ENCODE measurements at regions not wholly inside any gene's neighbourhood (a gene's known extent, or its start where the extent isn't known, plus 50 kb on each side); places are given as distances from the start of the nearest gene placed in this dataset.

DNA sequence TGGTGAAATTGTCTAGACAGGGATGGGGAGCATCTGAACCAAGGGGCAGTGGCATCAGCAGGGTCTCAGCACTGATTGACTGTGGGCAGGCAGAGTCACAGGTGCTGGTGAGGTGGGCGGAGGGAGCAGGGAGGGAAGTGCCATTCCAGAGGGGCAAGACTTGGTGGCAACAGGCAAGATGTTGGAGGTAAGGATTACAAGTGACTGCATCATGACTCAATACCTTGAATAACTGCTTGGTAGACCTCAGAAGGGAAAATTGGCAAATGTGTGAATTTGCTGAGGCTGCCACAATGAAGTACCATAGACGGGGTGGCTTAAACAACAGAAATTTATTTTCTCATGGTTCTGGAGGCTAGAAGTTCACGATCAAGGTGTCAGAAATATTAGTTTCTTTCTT, 419.1 kb downstream of the HS3ST3B1 start:
- DNase-seq, result no peak

DNA sequence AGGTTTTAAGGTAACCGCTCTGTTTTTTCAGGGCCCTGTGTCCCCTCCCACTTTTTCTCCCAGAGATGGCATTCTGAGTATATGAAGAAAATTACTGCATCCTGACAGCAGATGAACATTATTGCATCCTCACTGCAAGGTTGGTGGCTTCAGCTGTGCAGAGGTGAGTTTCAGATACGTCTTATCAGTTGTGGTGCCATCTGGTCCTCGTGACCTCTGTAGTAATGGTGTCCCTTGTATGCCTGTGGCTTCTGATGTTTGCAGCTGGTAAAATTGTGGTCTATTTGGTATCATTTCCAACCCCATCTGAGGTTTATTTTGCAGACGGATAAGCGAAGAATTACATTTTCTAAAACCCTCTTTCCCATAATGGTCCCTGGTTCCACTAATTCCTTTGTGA, 417.0 kb downstream of the HS3ST3B1 start:
- no peak for DNase-seq

DNA sequence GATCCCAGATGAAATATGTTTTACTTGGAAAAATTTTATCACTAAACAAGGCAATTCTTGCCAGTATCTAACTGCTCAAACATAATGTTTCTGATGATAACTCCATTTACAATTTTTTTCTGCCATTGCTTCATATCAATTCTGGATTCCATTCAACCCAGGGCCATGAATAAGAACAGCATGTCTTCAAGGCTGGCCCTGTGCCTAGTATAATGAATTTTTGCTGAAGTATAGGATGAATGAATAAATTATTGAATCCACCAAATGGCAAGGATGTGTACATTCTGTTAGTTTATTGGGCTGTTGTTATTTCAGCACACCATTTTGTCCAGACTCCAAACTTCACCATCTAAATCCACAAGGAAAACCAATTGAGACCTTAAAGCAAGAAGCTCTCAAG, 414.7 kb downstream of the HS3ST3B1 start:
- DNase-seq, result no peak

DNA sequence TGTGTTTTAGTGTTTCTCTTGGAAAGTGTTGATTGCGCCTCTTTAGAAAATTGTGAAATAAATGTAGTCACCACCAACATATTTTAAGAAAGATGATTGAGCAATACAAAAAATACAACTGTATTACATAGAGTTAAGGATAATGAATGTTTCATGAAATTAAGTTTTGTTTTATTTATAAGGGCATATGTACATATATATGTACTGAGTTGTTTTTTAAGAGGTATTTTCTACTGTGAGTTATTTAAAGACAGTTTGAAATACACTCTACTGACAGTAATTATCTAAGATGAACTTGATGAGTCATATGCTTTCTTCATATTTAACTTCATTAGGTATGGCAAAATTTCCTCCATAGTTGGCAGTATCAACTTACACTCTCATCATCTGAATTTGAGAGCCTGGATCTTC, 411.7 kb downstream of the HS3ST3B1 start:
- DNase-seq, result no peak

DNA sequence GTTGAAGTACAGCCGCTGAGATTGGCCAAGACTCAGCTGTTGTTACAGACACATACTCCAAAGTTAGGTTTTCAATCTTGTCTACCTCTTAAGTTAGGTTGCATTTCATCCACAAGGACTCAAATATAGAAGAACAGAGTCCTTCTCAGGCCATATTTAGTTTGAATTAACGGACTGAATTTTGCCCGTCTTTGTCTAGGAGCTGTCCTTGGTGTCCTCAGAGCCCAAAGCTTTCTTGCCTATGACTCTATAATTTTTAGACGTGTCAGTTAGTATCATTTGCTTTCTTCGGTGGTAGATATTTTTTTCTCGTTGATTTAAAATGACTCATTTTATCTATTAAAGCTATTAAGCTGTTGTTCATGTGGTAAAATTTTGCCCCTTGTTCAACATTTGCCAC, 403.2 kb downstream of the HS3ST3B1 start:
- no peak for DNase-seq

DNA sequence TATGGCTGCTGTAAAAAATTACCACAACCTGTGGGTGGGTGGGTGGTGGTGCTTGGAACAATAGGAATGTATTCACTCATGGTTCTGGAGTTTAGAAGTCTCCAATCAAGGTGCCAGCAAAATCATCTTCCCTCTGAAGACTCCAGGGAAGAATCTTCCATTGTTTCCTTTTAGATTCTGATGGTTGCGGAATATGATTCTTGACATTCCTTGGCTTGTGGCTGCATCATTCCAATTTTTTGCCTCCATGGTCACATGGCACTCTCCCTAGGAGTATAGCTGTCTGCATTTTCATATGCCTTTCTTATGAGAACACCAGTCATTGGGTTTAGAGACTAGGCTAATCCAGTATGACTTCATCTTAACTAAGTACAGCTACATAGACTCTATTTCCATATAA, 401.0 kb downstream of the HS3ST3B1 start:
- no peak for DNase-seq

DNA sequence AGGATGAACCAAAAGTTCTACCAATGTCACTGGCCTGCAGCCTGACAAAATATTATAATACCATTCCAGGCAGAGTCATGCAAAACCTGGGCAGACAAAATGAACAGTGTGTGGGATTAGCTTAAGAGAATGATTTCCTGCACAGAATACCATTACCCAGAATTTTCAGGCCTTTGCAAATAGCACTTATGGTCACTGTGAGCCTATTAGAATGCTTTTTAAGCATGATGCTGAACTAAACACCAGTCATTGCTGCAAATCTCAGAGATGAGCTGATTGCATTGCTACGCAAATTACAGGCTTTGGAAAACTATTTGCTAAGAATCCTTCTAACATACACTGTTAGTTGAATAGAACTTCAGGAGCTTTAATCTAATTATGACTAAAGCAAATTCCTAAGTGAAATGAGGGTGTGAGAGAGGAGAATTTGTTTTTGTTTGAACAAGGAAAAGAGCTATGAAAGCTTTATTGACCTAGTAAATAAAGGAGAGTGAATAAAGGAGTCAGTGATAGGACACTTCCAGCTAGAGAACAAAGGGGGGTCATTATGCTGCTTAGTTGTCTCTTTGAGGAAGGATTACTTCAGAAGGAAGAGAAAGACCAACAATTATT, 398.8 kb downstream of the HS3ST3B1 start:
- no peak for DNase-seq

DNA sequence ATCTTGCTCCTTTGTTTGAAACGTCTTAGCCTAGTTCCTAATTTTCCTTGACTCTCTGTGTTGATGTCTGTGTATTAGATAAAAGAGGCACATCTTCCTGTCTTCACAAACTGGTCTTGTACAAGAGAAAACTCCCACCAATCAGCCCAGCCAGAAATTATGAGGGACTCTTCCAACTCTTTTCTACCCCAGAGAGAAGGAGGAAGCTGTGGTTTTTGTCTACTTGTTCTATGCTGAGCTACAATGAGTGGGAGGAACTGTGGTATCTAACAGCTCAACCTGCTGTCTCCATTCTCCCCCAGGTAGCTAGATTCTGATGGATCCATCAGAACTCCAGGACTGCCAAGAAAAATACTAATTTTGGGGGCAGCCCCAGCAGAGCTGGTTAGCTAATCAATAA, 392.5 kb downstream of the HS3ST3B1 start:
- DNase-seq, result no peak

DNA sequence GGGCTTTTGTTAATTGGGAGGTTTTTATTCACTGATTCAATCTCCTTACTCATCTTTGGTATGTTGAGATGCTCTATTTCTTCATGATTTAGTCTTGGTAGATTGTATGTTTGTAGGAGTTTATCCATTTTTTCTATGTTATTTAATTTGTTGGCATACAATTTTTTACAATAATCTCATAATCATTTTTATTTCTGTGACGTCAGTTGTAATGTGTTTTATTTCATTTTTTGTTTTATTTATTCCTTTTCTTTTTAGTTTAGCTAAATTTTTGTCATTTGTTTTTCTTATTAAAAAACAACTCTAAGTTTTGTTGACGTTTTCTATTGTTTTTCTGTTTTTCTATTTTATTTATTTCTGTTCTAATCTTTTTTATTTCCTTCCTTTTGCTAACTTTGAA, 389.8 kb downstream of the HS3ST3B1 start:
- DNase-seq, result no peak

DNA sequence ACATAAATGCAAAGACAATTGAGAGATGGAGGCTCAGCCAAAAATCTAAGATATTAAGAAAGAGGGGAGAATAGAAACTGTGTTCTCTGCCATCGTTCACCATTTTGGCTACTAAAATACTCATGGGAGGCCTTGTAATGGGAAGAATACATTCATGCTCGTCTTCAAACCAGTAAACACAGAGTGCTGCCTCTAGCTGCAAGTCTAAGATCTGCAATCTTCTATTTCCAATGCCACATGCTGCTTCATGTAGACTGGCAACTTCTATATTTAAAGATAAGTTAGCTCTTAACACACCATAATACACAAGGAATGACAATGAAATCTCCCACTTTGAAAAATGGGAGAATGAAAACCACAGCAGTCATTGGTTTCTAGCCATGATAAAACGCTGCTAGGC, 387.3 kb downstream of the HS3ST3B1 start:
- peak; percentile 4 for DNase-seq

DNA sequence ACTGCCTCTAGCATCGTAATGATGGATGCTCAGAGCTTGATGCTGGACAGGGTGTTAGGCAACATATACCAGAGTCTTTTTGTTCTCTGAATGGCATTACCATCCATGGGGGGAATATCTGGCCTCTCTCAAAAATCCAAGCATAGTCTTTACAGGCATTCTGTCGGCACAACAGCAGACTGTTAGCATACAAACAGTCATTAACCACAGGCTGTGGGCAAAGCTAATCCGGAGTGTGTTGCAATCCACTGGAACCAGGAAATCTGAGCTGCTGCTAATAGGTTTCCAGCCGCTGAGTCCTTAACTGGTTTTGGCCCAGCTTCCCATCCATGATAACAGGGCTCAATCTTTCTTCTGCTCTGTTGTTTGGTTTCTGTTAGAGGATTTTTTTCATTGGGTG, 371.9 kb downstream of the HS3ST3B1 start:
- DNase-seq, result peak; percentile 32

DNA sequence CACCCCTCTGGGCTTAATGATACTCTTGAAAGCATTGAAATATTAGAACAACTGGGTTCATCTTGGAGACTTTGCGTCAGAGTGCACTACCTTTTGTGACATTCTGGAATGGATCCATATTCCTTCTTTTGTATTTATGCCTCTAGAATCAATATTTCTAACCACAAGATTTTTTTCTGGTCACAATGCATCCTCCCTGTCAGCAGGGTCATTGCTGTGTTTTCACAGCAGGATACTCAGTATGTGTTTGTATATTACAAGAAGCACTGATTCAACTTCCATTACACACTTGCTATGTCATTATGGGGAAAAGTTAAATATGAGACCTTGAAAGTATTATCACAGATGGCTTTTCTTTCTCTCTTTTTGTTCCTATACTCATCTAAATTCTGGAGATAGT, 370.0 kb downstream of the HS3ST3B1 start:
- DNase-seq, result no peak

DNA sequence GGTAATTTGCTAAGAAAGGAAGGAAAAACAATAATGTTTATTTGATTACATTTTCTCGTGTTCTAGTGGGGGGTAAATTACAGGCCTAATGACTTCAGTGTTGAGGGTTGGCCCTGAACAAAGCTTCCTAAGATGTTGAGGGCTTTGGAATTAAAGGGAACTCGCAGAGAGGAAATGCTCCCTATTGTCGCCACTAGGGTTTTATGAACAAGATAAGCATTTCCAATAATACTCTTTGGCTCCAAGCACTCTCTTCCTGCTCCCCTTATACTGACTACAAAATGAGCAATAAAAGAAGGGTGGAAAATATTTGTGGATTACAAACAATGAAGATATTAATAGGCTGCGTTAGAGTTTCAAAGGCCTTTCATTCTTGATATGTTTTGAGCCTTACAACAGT, 363.6 kb downstream of the HS3ST3B1 start:
- peak; percentile 7 for DNase-seq

DNA sequence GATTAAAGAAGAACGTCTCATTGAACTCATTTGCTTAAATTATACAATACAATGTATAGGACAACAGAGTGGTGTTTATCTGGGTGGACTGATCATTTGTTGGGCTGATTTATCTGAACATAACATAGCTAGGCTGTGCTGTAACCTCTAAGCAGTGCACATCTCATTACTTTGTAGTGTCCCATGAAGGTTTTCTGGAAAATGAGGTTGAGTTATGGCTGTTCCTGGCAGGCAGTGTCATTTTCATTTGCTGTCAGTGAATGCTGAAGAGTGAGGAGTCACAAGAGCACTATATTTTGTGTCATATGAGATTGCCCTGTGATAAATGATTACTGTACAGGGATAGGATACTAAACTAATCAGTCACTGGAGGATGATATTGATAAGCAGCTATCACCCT, 340.2 kb downstream of the HS3ST3B1 start:
- DNase-seq, result no peak

DNA sequence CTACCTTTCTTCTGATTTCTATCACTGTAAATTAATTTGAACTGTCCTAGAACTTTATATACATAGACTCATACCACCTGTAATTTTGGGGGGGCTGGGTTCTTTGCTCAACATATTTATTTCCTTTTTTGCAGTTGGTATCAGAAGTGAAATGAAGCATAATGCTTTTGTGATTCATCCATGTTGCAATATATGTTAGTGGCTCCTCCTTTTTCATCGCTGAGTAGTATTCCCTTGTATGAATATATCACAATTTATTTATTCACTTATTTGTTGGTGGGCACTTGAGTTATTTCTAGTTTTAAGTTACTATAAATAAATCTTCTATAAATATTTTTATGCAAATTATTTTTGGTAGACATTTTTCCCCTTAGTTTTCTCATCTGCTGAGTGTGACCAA, 336.4 kb downstream of the HS3ST3B1 start:
- no peak for DNase-seq

DNA sequence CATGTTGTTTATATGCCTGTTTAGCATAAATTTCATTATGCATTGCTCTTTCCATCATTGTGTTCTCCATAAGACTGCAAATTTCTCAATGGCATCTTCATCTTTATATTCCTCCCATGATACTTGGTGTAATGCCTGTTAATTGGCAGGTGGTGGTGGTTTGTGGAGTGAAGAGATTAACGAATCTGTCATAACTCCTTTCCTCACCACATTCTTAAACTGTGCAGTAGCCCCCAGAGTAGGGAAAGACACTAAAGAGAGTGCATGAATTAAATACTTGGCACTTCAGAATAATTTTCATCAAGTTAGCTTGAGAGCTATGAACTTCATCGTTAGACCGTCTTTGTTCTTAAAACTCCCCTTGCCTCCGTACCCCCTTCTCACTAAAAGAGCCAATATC, 329.7 kb downstream of the HS3ST3B1 start:
- DNase-seq, result no peak

DNA sequence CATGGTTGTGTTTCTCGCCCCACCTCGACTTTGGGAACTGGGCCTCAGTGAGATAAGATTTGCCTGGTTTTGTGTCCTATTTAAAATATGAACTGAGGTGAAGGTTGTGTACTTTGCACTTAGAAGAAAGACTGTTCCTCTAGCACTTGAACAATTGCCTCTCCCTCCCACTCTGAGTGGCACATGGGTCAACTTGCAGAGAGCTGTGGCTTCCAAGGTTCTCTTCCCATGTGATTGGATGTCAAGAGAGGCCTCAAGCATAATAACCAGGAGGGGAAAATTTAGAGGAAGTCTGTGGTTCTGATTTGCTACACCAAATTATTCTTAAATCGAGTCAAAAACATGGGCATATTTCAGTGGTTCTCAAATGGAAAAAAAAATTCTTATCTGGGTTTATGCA, 329.2 kb downstream of the HS3ST3B1 start:
- no peak for DNase-seq

DNA sequence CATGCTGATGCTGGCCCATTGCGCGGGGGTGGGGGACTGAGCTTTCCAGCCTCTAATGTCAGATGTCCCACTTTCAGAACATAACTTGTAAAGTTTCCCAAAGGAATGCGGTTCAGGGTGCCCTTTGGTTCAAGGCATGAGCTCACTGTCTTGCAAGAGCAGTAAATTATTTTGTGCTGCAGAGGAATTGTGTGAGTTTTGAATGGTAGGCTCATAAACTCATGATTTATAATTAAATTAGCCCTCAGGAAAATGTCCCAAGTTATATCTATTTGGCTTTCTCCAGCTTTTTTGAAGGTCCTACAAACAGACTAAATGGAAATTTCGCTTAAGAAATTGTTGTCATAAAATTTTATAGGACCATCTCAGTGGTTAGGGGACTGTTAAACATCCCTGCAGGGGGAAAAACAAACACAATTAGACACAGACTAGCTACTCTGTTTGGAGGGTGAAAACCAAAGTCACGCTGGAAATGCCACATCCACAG, 321.8 kb downstream of the HS3ST3B1 start:
- no peak for DNase-seq

DNA sequence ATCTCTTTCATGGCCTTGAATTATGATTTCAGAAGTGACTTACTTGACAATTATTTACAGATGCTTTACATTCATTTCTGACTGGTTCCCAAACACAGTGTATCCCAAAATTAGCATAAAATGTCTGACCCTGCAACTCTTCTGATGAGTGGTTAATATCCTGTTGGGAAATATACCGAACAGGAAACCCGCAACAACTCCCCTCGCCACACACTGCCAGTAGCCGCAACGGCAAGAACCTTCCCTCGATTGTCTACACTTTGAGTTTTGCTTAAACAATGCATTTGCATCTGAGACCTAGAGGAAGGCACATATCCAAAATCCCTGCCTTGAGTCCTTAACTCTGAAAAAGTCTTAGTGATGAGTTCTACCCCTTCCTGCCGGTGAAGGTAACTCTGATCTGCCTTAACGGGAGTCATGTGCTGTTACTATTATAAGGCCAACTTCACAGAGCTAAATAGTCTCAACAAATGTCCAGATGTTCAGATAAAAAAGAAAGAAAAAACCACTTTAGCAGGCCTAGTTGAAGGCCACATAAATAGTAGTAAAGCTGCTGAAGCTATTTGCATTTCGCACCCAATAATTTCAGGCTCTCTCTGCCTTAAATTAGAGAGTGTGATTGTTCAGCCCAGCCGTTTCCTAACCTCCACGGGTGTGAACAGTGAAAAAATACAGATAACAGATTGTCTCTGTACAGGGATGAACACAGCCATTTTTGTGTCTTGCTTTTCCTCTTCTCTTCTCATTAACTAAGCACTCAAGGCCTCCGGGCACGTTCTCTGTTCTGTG, 321.1 kb downstream of the HS3ST3B1 start:
- DNase-seq, result no peak

DNA sequence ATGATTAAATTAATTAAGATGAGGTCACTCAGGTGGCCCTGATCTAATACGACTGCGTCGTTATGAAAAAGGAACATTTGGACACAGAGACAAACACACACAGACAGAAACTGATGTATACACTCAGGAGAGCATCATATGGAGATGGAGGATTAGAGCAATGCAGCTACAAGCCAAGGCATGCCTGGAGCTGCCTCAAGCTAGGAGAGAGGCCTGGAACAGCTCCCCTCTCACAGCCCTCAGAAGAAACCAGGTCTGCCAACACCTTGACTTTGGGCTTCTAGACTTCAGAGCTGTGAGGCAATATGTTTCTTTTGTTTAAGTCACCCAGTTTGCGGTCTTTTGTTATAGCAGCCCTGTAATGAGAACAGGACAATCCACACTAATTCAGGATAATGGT, 318.9 kb downstream of the HS3ST3B1 start:
- DNase-seq, result no peak

DNA sequence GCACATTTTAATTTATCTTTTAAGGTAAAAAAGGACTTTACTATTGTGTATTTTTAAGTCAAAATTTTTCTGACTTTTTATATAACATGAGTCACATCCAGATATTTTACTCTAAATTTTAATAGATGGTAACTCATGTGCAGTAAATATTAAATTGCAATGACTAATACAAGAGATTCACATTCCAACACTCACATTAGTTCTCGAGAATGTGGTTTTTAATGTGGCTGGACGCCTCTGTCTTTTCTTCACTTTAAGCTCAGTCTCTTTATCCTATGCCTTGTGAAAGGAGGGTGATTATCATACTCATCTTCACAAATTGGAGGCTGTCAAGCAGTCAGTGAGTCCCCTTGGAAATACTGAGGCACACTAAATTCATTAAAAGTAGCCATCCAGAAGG, 315.6 kb downstream of the HS3ST3B1 start:
- no peak for DNase-seq

DNA sequence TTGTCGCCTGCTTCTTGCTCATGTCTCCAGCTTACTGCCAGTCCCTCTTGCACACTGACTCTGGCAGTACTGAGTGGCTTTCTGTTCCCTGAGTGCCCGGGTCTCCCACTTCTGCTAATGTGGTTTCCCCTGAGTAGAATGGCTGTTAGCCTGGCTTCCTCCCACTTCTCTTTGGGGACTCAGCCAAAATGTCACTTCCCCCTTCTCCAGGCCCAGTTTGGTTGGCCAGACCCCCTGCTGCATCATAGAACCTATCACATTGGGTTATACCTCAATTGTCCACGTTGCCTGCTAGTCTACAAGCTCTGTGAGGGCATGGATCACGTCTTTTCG, 304.4 kb downstream of the HS3ST3B1 start:
- DNase-seq, result no peak

DNA sequence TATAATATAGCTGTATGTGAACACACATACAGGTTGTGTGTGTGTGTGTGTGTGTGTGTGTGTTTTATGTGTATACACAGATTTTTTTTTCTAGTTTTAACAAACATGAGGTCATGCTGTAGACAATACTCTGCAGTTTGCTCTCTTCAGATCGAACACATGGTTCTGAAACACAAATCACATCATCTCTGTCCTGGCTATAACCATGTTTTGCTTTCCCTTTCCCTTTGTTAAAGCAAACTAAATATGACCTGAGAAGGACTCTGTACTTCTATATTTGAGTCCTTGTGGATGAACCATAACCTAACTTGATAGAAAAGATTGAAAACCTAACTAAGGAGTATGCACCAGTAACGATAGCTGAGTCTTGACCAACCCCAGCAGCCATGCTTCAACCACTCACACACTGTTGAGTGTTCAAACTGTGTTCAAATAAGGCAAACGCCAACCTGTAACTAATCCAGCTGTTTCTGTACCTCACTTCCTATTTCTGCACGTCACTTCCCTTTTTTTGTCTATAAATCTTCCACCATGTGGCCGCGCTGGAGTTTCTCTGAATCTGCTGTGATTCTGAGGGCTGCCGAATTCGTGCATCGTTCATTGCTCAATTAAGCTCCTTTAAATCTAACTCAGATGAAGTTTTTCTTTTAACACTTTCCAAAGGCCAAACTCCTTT, 303.8 kb downstream of the HS3ST3B1 start:
- no peak for DNase-seq

DNA sequence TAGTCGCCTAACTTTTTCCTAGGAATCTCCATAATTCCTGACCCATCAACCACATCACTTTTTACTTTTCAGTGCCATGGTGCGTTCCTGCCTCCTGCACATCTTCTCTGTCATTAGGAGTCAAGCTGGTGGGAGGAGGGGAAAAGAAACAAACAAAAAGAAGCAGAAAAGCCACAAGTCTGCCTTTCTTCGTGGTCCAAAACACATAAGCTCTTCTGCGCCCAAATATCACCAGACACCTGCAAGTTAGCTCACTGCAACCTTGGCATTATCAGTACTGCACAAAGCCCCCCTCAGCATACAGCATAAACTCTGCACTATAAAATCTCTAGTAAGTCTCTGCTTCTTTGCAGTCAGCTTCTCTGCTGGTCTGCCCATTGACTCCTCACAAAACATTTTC, 295.3 kb downstream of the HS3ST3B1 start:
- no peak for DNase-seq

All from NCI-H82 (cell line).